ENCODE measurements at regions not wholly inside any gene's neighbourhood (a gene's known extent, or its start where the extent isn't known, plus 50 kb on each side); places are given as distances from the start of the nearest gene placed in this dataset.
"Not testable (repeated sequence)": the region's sequence is repeated elsewhere in the genome, so short reads cannot be mapped to it uniquely, and the experiment has no call there.

DNA sequence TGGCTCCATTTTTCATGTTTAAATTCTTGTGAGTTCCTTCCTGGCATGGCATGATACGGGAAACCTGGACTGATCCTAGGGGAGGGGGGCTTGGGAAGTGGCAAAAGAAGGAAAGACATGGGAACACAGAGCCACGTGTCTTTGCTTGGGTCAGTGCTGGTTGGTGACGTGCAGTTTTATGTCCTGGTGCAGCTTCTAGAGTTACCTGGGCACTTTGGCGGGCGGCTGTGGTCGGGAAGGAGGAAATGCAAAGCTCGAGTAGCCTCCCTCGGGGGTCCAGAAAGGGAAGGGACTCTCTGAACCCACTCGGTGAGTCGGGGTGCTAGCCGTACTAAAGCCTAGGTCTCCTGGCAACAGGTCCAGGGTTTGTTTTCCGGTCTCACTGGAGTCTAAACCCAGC, 94.6 kb downstream of the APOB start:
- DNase-seq (ENCODE audit: low read depth, low spot score): no peak

DNA sequence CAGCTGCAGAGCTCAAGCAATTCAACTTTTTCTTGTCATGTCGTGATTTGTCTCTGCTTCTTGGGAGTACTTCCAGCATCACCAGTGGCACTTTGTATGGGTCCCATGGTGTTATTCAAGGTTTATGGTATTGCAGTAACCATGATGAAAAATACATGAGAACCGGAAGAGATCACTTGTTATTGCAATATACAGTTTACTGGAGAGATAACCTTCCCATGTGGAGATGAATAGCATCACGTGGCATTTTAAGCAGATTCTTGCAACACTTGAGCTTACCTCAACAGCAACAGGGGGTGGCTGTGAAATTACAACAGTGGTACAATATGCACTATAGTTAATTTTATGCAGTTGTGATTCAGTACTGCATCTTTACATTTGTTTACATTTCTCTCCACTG, 97.4 kb downstream of the APOB start:
- DNase-seq (ENCODE audit: low read depth, low spot score): no peak

DNA sequence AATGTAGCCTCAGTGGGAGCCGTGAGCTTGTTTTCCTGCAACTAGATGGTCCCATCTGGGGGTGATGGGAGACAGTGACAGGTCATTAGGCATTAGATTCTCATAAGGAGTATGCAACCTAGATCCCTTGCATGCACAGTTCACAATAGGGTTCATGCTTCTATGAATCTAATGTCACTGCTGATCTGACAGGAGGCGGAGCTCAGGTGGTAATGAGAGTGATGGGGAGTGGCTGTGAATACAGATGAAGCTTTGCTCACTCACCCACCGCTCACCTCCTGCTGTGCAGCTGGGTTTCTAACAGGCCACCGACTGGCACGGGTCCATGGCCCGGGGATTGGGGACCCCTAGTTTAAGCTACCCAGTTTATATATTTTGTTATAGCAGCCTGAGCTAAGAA, 100.2 kb downstream of the APOB start:
- DNase-seq (ENCODE audit: low read depth, low spot score): not testable (repeated sequence)

- no peak for DNase-seq (ENCODE audit: low read depth, low spot score)
Observed at GRCh38 chr2:20942646-20943125, 101.2 kb downstream of the APOB start.

DNA sequence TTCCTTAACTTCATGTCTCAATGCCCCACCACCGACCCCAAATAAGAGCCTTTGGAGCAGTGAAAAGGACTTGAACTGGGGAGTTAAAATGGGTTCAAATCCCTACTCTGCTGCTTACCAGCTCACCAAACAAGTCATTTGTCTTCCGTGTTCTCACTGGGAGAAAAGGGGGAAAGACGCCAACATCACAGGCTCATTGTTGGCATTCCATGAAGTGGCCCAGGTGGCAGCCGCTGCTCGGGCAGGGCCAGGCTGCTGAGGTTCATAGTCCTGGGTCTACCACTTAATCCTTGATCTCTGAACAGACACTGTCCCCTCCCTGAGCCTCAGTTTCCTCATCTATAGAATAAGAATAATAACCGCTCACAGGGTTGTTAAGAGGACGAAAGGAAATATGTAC, 103.0 kb downstream of the APOB start:
- no peak for DNase-seq (ENCODE audit: low read depth, low spot score)

GRCh38 chr2:20939931-20940795, 103.7 kb downstream of the APOB start:
- DNase-seq (ENCODE audit: low read depth, low spot score): no peak

DNA sequence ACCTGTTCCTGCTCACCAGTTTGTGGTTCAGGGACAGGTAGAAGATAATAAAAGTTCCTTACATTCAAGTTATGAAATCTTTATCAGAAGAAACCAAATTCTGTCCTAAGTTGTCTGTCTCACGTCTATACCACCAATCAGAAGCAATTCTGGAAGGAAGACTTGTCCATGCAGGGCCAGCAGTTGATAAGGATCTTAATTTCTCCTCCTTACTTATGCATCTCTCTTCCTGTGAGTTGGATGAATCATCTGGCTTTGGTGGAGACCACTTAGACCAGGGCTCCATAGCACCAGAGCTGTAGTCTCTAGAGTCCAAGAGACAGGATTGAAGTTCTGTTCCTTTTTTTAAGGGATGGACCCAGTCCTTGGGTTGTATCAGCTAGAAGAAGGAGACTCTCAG, 106.5 kb downstream of the APOB start:
- no peak for DNase-seq (ENCODE audit: low read depth, low spot score)

- DNase-seq (ENCODE audit: low read depth, low spot score): no peak
Observed at GRCh38 chr2:20935168-20935775, 108.6 kb downstream of the APOB start.

- DNase-seq (ENCODE audit: low read depth, low spot score): no peak
Observed at GRCh38 chr2:20934236-20934635, 109.6 kb downstream of the APOB start.

- no peak for DNase-seq (ENCODE audit: low read depth, low spot score)
Observed at GRCh38 chr2:20933714-20934113, 110.2 kb downstream of the APOB start.

DNA sequence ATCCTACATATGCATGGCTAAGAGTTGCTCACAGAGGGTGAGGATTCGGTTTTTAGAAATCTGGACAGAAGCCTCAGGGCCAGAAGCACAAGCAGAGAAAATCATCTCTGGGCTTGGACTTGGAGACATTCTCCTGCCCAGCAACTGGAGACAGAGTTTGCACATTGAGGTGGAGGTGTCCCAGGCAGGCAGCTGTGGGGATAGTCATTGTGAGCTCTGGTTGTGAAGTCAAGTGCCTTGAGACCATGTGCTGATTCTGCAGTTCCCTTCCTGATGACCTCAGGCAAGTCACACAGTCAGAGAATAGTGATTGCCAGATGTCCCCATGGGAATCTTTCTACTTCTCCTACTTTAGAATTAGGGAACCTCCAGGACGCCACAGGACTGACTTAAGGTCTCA, 108.4 kb upstream of the LDAH start:
- no peak for DNase-seq (ENCODE audit: low read depth, low spot score)

GRCh38 chr2:20930928-20931327, 108.0 kb upstream of the LDAH start:
- DNase-seq (ENCODE audit: low read depth, low spot score): peak; percentile 83

DNA sequence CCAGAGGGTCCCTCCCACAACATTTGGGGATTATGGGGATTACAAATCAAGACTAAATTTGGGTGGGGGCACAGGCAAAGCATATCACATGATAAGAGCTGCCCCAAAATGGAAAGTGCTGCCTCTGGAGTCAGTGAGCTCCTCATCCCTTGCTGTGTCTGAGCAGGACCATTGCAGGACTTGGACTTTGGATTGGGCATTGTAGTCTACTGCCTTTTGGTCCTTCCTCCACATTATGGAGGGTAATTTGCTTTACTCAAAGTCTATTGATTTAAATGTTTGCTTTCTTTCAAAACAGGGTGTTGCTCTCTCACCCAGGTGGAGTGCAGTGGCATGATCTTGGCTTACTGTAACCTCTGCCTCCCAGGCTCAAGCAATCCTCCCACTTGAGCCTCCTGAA, 106.8 kb upstream of the LDAH start:
- no peak for DNase-seq (ENCODE audit: low read depth, low spot score)

DNA sequence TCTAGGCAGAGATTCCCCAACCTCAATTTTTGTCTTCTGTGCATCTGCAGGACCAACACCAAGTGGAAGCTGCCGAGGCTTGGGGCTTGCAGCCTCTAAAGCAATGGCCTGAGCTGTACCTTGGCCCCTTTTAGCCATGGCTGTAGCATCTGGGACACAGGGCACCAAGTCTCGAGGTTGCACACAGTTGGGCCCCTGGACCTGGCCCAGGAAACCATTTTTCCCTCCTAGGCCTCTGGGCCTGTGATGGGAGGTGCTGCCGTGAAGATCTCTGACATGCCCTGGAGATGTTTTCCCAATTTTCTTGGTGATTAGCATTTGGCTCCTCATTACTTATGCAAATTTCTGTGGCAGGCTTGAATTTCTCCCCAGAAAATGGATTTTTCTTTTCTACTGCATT, 105.7 kb upstream of the LDAH start:
- no peak for DNase-seq (ENCODE audit: low read depth, low spot score)

GRCh38 chr2:20925265-20925889, 102.5 kb upstream of the LDAH start:
- peak; percentile 33 for DNase-seq (ENCODE audit: low read depth, low spot score)

- DNase-seq (ENCODE audit: low read depth, low spot score): no peak
Observed at GRCh38 chr2:20919297-20919800, 96.4 kb upstream of the LDAH start.

- no peak for DNase-seq (ENCODE audit: low read depth, low spot score)
Observed at GRCh38 chr2:20917719-20918572, 95.0 kb upstream of the LDAH start.

DNA sequence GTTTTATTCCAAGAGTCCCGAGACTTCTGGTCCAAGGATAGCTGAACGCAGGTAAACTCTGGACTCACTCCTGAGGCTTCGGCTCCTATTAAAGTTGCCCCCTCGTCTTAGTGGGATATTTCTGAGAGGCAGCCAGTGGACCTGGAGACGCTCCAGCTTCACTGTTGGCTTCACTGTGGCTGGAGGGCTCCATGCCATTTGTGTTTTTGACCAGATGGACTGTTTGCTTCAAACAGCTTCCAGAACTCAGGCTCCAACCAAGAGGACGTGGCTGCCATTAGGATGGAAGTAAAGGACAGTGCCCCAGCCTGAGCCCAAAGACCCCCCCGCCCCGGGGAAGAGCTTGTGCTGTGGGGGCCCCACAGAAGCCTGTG, 94.4 kb upstream of the LDAH start:
- DNase-seq (ENCODE audit: low read depth, low spot score): no peak

DNA sequence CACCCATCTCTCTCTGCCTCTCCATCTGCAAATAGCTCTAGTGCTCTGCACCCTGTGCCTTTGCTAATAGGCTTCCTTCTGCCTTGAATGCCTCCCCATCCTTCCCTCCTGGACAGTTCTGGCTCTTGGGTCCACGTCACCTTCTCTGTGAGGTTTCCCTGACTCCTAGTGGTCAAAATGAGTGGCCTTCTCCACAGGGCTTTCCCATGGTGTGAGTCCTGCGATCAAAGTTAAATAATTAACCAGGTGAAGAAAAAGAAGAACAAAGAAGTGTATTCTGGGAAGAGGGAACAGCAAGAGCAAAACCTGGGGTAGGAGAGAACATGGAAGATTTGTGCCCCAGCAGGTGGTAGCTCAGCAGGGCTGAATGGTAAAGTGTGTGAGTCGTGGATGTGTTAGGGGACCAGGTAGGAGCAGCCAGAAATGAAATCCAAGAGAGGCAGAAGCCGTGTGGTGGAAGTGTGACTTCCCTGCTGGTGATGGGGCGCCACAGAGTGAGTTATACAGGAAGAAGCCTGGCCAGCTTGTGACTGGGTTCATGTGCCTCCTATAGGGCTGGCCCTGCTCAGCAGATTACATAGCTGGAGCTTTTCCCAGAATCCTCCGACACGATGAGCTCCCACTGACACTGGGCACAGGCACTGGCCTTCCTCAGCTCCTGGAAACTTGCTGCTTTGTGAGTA, 93.8 kb upstream of the LDAH start:
- DNase-seq (ENCODE audit: low read depth, low spot score): no peak

DNA sequence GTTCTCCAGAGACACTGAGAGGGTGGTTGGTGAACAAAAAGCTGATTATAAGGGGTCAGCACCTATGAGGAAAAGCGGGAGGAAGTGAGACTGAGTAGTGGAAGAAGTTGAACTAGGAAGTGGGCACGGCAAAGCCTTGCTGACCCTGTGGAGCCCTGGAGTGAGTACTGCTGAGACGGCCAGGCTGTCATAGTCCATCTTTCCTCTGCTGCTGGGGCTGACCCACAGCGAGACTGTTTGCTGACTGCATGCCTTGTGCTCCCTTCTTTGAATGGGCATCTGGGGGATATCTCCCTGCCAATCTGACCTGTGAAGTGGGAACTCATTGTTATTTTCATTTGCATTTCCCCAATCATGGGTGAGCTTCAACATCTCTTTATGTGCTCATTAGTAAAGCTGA, 92.4 kb upstream of the LDAH start:
- no peak for DNase-seq (ENCODE audit: low read depth, low spot score)

DNA sequence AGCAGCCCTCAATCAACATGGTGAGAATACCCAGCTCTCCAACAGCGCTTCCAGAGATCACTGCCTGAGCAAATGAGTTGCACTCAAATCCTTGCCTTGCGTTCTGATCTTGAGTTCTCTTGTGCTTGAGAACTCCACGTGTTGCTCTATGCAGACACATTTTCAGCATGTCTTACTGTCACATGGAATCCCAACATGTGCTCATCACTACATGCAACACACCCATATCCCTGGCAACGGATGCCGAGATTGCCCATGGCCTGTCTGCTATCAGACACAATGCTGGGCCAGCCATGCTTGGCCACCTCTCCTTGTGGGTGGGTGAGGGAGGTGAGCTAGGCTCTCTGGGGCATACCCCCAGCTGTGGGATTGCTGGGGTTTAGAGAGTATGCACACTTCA, 91.9 kb upstream of the LDAH start:
- no peak for DNase-seq (ENCODE audit: low read depth, low spot score)
